ENCODE measurements at regions not wholly inside any gene's neighbourhood (a gene's known extent, or its start where the extent isn't known, plus 50 kb on each side); places are given as distances from the start of the nearest gene placed in this dataset.

DNA sequence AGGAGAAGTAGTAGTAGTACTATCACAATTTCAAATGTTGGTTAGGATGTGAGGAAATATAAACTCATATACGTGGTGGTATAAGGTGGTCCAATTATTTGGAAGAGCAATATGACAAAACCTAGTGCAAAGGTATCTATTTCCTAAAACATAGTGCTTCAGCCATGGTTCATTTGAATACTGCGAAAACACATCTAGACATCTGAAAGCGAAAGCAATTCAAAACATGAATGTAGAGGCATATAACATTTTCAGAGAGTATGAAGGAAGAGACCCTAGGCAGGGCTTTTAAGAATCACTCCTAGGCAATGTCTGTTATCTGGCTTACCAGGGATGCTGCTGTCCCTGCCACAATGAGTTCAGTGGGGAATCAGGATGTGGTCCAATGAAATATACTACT, 1085.8 kb downstream of the TDRD15 start (continued):
- TF ChIP-seq, protein P1, sequence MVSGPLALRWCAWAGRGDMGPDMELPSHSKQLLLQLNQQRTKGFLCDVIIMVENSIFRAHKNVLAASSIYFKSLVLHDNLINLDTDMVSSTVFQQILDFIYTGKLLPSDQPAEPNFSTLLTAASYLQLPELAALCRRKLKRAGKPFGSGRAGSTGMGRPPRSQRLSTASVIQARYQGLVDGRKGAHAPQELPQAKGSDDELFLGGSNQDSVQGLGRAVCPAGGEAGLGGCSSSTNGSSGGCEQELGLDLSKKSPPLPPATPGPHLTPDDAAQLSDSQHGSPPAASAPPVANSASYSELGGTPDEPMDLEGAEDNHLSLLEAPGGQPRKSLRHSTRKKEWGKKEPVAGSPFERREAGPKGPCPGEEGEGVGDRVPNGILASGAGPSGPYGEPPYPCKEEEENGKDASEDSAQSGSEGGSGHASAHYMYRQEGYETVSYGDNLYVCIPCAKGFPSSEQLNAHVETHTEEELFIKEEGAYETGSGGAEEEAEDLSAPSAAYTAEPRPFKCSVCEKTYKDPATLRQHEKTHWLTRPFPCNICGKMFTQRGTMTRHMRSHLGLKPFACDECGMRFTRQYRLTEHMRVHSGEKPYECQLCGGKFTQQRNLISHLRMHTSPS (CRISPR knock-in tag; IDR thresholded peaks at IDR 0.05; ENCODE audit: low read depth): no peak
- no peak for TF ChIP-seq EEA1 (CRISPR knock-in tag; IDR thresholded peaks at IDR 0.05; ENCODE audit: borderline replicate concordance)
- no peak for TF ChIP-seq ZNF724P (CRISPR knock-in tag; IDR thresholded peaks at IDR 0.05; ENCODE audit: borderline replicate concordance)
- no peak for TF ChIP-seq IRX3 (CRISPR knock-in tag; IDR thresholded peaks at IDR 0.05; ENCODE audit: borderline replicate concordance, low read depth)
- no peak for TF ChIP-seq ZNF292 (CRISPR knock-in tag; IDR thresholded peaks at IDR 0.05; ENCODE audit: borderline replicate concordance, low read depth)

DNA sequence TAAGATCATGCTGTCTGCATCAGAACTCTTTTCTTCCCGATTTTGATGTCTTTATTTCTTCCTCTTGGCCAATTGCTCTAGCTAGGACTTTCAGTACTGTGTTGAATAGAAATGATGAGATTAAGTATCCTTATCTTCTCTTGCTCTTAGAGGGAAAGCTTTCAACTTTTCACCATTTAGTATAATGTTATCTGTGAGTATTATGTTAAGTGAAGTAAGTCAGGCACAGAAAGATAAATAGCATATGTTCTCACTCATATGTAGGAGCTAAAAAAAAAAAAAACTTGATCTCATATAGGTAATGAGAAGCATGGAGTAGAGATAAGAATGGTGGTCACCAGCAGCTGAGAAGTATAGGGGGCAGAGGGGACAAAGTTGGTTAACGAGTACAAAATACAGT, 1089.5 kb downstream of the TDRD15 start:
- BruUV-seq (replicated peaks): no TSS peak

More for the DNA sequence above, 1089.5 kb downstream of the TDRD15 start:
- Histone ChIP-seq H4K20me1 (ENCODE audit: insufficient read depth, low read length) (no peaks in the 10 kb centered on the region), H3K4me3 (replicated peaks in 1 of 3; ENCODE audit: insufficient read depth in 1 of 3, low read depth in 2 of 3, low read length in 3 of 3) (no peak overlapping the region), H3K9me3 (ENCODE audit: low read length) (peaks cover 46% of the 10 kb centered on the region), H2AFZ (ENCODE audit: low read length) (no peak overlapping the region), H3K79me2 (ENCODE audit: insufficient read depth, low read length) (no peaks in the 10 kb centered on the region), H3K27ac (ENCODE audit: extremely low read length, insufficient read depth, low read length) (no peak overlapping the region), H3K9ac (ENCODE audit: insufficient read depth, low read depth, low read length) (no peak overlapping the region), H3K36me3 (replicated peaks in 1 of 2; ENCODE audit: control insufficient read depth in 1 of 2, insufficient read depth in 2 of 2, low read length in 2 of 2) (no peaks in the 10 kb centered on the region), H3K27me3 (ENCODE audit: control insufficient read depth in 1 of 2, insufficient read depth in 2 of 2, low read length in 2 of 2) (no peaks in the 10 kb centered on the region), H3K4me2 (ENCODE audit: low read depth, low read length) (no peak overlapping the region), H3K4me1 (ENCODE audit: insufficient read depth, low read length) (no peaks in the 10 kb centered on the region)
- intact Hi-C loops (cut with micrococcal nuclease; ENCODE audit: unreplicated experiment): no loop called here
- DNase-seq (ENCODE audit: low spot score): no peak
- POLR2A ChIA-PET: no interaction called here
- ATAC-seq: no peak
- no peak for TF ChIP-seq PRPF4 (IDR thresholded peaks at IDR 0.05; ENCODE audit: low read depth, low read length, poor library complexity, severe bottlenecking)
- no peak for TF ChIP-seq SNAPC2 (CRISPR knock-in tag; IDR thresholded peaks at IDR 0.05)
- TF ChIP-seq ONECUT2 (CRISPR knock-in tag; IDR thresholded peaks at IDR 0.05): no peak
- TF ChIP-seq CEBPB (IDR thresholded peaks at IDR 0.05; ENCODE audit: borderline replicate concordance, low read depth, low read length): no peak
- no peak for TF ChIP-seq ZNF121 (CRISPR knock-in tag; IDR thresholded peaks at IDR 0.05)
- no peak for TF ChIP-seq BRCA1 (CRISPR knock-in tag; IDR thresholded peaks at IDR 0.05)
- no peak for TF ChIP-seq GABPB1 (CRISPR knock-in tag; IDR thresholded peaks at IDR 0.05)
- TF ChIP-seq ZNF552 (CRISPR knock-in tag; IDR thresholded peaks at IDR 0.05; ENCODE audit: borderline replicate concordance): no peak
- in situ Hi-C loops (cut with HindIII; ENCODE audit: extremely low pct_ligation_motif_present, low pct_unique_long_range_greater_than_20kb): no loop called here
- WGBS (ENCODE audit: low lambda C conversion rate): 0% methylated on average over 2 of the region's 2 CpGs
- CTCF ChIA-PET (ENCODE audit: low intra/inter-chr PET ratio, low total read pairs): no interaction called here
- FAIRE-seq: no peak

All from HepG2 (cell line).